Mucosa of descending colon (tissue), 3 donors: ENCODE measurements at regions not wholly inside any gene's neighbourhood (a gene's known extent, or its start where the extent isn't known, plus 50 kb on each side); places are given as distances from the start of the nearest gene placed in this dataset.

ENCODE experiments used
- ATAC-seq: fragments of 200-7000 bp; cut with Tn5 transposase; one replicate; pipeline ENCODE4 v1.9.1; 2020; ENCODE audit warnings: mild to moderate bottlenecking, moderate library complexity
- DNase-seq, 3 donors: peaks; one replicate each; pipeline ENCODE4 v3.0.0-alpha.2; 2020
- H3K36me3 ChIP-seq: fragments of 200-600 bp; one replicate; pipeline ENCODE4 v1.8.0; 2021; ENCODE audit warnings: low read depth, mild to moderate bottlenecking
- H3K4me1 ChIP-seq: fragments of 200-600 bp; one replicate; pipeline ENCODE4 v1.8.0; 2021; ENCODE audit warnings: low read depth, mild to moderate bottlenecking
- H3K4me3 ChIP-seq: fragments of 200-600 bp; one replicate; pipeline ENCODE4 v1.8.0; 2021; ENCODE audit warnings: mild to moderate bottlenecking
- H3K9me3 ChIP-seq: fragments of 200-600 bp; one replicate; pipeline ENCODE4 v1.8.0; 2021; ENCODE audit warnings: mild to moderate bottlenecking
- intact Hi-C, 2 donors: fragments of 100-400 bp; cut with DNase I in 1 of 2; cut with micrococcal nuclease in 1 of 2; formaldehyde crosslinking; loops; one replicate each; pipeline versions ENCODE4 v1.11.0 to v1.11.1; 2022; cut with DNase I, micrococcal nuclease
- TF ChIP-seq, protein P1 (sequence below): fragments of 200-600 bp; IDR thresholded peaks from one replicate; pipeline ENCODE4 v1.8.0; 2022; ENCODE audit warnings: antibody characterized with exemption, mild to moderate bottlenecking
- donor health status: DM: no; HTN: no; CAD: no; lungs with moderate emphysema.
- donor health status: DM: no; HTN: no; CAD: no.
- donor health status: DM: no; HTN: yes; CAD: no.

DNA sequence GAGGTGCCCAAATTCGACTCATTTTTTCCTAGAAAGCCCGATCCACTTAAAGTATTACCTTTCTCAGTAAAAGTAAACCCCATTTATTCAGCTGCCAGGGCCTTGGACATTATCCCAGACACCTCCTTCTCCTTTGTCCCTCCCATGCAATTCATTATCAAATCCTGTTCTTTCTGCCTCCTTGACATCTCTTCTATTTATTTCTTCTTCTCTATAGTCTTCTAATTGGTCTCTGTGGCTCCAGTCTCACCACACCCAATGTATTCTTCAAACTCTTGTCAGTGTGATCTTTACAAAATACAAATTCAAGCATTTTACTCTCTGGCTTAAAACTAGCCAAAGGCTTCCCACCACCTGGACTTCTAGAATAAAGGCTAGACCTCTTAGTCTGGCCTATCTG is 120.3 kb downstream of the IL20RB start:
- ATAC-seq: no peak
- DNase-seq: no peak
- Histone ChIP-seq H3K9me3 (no peaks in the 10 kb centered on the region), H3K4me3 (no peak overlapping the region), H3K36me3 (no peaks in the 10 kb centered on the region), H3K4me1 (no peaks in the 10 kb centered on the region)
- TF ChIP-seq, protein P1, sequence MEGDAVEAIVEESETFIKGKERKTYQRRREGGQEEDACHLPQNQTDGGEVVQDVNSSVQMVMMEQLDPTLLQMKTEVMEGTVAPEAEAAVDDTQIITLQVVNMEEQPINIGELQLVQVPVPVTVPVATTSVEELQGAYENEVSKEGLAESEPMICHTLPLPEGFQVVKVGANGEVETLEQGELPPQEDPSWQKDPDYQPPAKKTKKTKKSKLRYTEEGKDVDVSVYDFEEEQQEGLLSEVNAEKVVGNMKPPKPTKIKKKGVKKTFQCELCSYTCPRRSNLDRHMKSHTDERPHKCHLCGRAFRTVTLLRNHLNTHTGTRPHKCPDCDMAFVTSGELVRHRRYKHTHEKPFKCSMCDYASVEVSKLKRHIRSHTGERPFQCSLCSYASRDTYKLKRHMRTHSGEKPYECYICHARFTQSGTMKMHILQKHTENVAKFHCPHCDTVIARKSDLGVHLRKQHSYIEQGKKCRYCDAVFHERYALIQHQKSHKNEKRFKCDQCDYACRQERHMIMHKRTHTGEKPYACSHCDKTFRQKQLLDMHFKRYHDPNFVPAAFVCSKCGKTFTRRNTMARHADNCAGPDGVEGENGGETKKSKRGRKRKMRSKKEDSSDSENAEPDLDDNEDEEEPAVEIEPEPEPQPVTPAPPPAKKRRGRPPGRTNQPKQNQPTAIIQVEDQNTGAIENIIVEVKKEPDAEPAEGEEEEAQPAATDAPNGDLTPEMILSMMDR: no peak
- intact Hi-C loops: no loop called here

DNA sequence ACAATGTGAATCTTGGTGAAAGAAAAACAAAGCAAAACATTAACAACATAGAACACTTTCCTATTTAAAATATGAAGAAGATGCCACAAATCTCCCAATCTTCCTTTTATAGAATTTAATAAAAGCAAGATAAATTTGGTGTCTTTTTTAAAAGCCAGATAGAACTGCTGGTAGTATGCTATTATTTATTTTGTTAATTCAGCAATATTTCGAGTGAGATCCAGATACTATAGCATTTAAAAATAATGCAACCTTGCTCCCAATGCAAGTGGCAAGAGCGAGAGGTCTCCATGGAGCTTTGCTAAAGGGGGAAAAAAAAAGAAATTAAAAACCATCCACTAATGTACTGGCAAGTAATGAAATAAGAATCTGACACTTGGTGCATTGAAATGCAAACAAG is 121.8 kb downstream of the IL20RB start:
- Histone ChIP-seq H3K4me1 (no peaks in the 10 kb centered on the region), H3K4me3 (no peak overlapping the region), H3K9me3 (no peaks in the 10 kb centered on the region), H3K36me3 (no peaks in the 10 kb centered on the region)
- ATAC-seq: no peak
- TF ChIP-seq, protein P1: no peak
- intact Hi-C loops: no loop called here
- no peak for DNase-seq

DNA sequence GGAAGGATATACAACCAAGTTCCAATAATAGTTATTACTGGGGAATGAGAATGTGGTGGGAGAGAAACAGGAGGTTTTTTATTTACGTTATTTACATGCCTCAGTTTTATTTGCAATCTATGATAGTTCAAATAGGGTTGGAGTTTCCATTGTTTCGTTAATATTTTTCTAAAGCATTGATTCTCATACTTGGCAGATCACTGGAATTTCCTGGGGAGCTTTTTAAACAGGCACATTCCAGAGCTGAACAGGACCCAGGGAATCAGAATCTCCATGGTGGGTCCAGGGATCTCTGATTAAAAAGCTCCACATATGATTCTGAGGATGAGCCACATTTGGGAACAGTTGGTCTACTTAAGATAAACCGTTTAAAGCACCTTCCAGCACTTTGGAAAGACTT is 123.9 kb downstream of the IL20RB start:
- DNase-seq: no peak
- intact Hi-C loops: no loop called here
- Histone ChIP-seq H3K4me3 (no peak overlapping the region), H3K4me1 (no peaks in the 10 kb centered on the region), H3K36me3 (no peaks in the 10 kb centered on the region), H3K9me3 (no peaks in the 10 kb centered on the region)
- no peak for ATAC-seq
- TF ChIP-seq, protein P1: no peak

GRCh38 chr3:137082763-137083162 is 125.0 kb downstream of the IL20RB start:
- no peak for ATAC-seq
- H3K4me3 ChIP-seq: no peak overlapping the region
- no peaks in the 10 kb centered on the region for H3K4me1 ChIP-seq
- intact Hi-C loops: no loop called here
- no peaks in the 10 kb centered on the region for H3K9me3 ChIP-seq
- no peak for DNase-seq
- H3K36me3 ChIP-seq: no peaks in the 10 kb centered on the region
- TF ChIP-seq, protein P1: no peak

- no peak for DNase-seq
- H3K9me3 ChIP-seq: no peaks in the 10 kb centered on the region
- TF ChIP-seq, protein P1: no peak
- ATAC-seq: no peak
- intact Hi-C loops: no loop called here
- no peak overlapping the region for H3K4me3 ChIP-seq
- H3K36me3 ChIP-seq: no peaks in the 10 kb centered on the region
- no peaks in the 10 kb centered on the region for H3K4me1 ChIP-seq
These were observed 125.5 kb downstream of the IL20RB start for GRCh38 chr3:137083332-137083731.

DNA sequence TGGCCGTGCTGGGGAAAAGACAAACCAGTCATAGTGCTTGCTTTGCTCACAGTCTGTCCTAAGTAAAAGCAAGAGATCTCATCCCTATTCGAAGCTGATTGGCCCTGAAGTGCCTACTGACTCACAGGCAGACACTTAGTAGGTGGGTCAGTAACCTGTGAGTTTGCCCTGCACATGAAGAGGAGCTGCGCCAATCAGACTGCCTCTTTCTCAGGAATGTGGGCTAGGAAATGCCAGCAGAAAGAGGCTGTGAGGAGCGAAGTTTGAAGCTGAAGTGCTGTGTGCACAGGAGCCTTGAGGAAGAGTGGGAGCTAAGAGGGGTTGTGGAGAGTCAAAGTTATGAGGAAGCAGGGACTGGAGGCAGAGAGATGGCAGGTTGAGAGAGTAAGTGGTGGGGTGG is 126.8 kb downstream of the IL20RB start:
- DNase-seq (no peak), ATAC-seq (no peak)
- intact Hi-C loops: no loop called here
- TF ChIP-seq, protein P1: no peak
- H3K9me3 ChIP-seq: no peaks in the 10 kb centered on the region
- H3K4me3 ChIP-seq: no peak overlapping the region
- H3K36me3 ChIP-seq: no peaks in the 10 kb centered on the region
- no peaks in the 10 kb centered on the region for H3K4me1 ChIP-seq
